ENCODE measurements at regions not wholly inside any gene's neighbourhood (a gene's known extent, or its start where the extent isn't known, plus 50 kb on each side); places are given as distances from the start of the nearest gene placed in this dataset.

DNA sequence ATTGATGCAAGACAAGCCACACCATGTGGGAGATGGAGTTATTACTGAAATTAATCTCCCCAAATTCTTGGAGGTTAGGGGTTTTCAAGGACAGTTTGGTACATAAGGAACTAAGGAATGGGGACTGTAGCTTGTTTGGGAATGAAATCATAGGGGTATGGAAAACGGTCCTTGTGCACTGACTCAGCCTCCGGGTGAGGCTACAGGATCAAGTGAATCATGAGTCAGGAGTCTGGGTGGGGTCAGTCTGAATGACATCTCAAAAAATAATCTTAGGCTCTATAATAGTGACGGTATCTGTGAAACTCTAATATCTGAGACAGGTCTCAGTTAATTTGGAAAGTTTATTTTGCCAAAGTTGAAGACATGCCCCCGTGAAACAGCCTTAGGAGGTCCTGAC lies 128.5 kb upstream of the CYSLTR1 start:
- TF ChIP-seq, protein P1, sequence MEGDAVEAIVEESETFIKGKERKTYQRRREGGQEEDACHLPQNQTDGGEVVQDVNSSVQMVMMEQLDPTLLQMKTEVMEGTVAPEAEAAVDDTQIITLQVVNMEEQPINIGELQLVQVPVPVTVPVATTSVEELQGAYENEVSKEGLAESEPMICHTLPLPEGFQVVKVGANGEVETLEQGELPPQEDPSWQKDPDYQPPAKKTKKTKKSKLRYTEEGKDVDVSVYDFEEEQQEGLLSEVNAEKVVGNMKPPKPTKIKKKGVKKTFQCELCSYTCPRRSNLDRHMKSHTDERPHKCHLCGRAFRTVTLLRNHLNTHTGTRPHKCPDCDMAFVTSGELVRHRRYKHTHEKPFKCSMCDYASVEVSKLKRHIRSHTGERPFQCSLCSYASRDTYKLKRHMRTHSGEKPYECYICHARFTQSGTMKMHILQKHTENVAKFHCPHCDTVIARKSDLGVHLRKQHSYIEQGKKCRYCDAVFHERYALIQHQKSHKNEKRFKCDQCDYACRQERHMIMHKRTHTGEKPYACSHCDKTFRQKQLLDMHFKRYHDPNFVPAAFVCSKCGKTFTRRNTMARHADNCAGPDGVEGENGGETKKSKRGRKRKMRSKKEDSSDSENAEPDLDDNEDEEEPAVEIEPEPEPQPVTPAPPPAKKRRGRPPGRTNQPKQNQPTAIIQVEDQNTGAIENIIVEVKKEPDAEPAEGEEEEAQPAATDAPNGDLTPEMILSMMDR (IDR thresholded peaks at IDR 0.05), result no peak
- no peak for TF ChIP-seq ZFX (IDR thresholded peaks at IDR 0.05; ENCODE audit: borderline replicate concordance)
